A549 (cell line): ENCODE measurements at regions not wholly inside any gene's neighbourhood (a gene's known extent, or its start where the extent isn't known, plus 50 kb on each side); places are given as distances from the start of the nearest gene placed in this dataset.

Source experiments
- ATAC-seq, 2 experiments: fragments of 200-7000 bp in 1 of 2; fragments of >200 bp in 1 of 2; cut with Nextera tagmentation in 1 of 2; cut with Tn5 transposase in 1 of 2; 3 replicates each; pipeline versions ENCODE4 v1.8.0 to v1.9.1; 2018 to 2020; ENCODE audit warnings: mild to moderate bottlenecking in 1 of 2, moderate library complexity in 1 of 2
- CTCF ChIA-PET: fragments of 300-600 bp; sonication (Branson Sonifier 250); formaldehyde crosslinking; extraction: SDS; loops from one replicate; lab custom pipeline; 2021; ENCODE audit warnings: antibody characterized with exemption, inconsistent platforms; lab: Yijun Ruan, JAX
- POLR2A ChIA-PET: fragments of 350-600 bp; formaldehyde crosslinking; extraction: SDS; loops from one replicate; lab custom pipeline; 2021; ENCODE audit warnings: antibody characterized with exemption, inconsistent platforms; lab: Yijun Ruan, JAX
- DNase-seq, 2 experiments: peaks; one replicate each; pipeline versions ENCODE4 v3.0.0 to v3.0.0-alpha.2; 2011 to 2016; ENCODE audit warnings: low read depth in 1 of 2, low spot score in 1 of 2
- FAIRE-seq: peaks from 2 replicates; lab custom pipeline; 2011; peaks lifted over from hg19 to GRCh38; lab: Jason Lieb, UNC
- H3K27ac ChIP-seq, 2 experiments: fragments of >200 bp; sonication (Bioruptor Twin); formaldehyde crosslinking; 3 replicates each; pipeline ENCODE4 v1.5.1; 2016 to 2017
- H3K4me1 ChIP-seq: fragments of >200 bp; sonication (Bioruptor Twin); formaldehyde crosslinking; 3 replicates; pipeline ENCODE4 v1.6.1; 2016
- H3K4me2 ChIP-seq: fragments of >200 bp; sonication (Bioruptor Twin); formaldehyde crosslinking; 3 replicates; pipeline ENCODE4 v1.6.1; 2016
- H3K4me3 ChIP-seq: fragments of >200 bp; sonication (Bioruptor Twin); formaldehyde crosslinking; 3 replicates; pipeline ENCODE4 v1.5.1; 2016
- H3K9me3 ChIP-seq: fragments of >200 bp; sonication (Bioruptor Twin); formaldehyde crosslinking; 3 replicates; pipeline ENCODE4 v1.6.1; 2016
- ATOH8 ChIP-seq: fragments of 250-450 bp; sonication (Bioruptor Pico); IDR thresholded peaks from 2 replicates; pipeline ENCODE4 v1.5.0; 2020; ENCODE audit warnings: low read depth, mild to moderate bottlenecking, moderate library complexity
- BHLHE40 ChIP-seq: IDR thresholded peaks from 2 replicates; pipeline ENCODE4 v1.6.1; 2012; ENCODE audit warnings: low read depth, low read length, inconsistent platforms
- CBX2 ChIP-seq: fragments of 200-600 bp; sonication (generic); IDR thresholded peaks from 2 replicates; pipeline ENCODE4 v1.6.1; 2016; ENCODE audit warnings: low read depth, mild to moderate bottlenecking, borderline replicate concordance
- CHD4 ChIP-seq: fragments of 200-600 bp; sonication (generic); IDR thresholded peaks from 2 replicates; pipeline ENCODE4 v1.6.1; 2016; ENCODE audit warnings: antibody characterized with exemption, mild to moderate bottlenecking, borderline replicate concordance
- EHF ChIP-seq: fragments of 250-450 bp; sonication (Bioruptor Pico); IDR thresholded peaks from 2 replicates; pipeline ENCODE4 v1.5.0; 2020; ENCODE audit warnings: mild to moderate bottlenecking
- EHMT2 ChIP-seq: fragments of 200-600 bp; sonication (generic); IDR thresholded peaks from 2 replicates; pipeline ENCODE4 v1.6.1; 2016; ENCODE audit warnings: antibody characterized with exemption, low read depth, mild to moderate bottlenecking, moderate library complexity
- ESRRA ChIP-seq: fragments of 150-350 bp; IDR thresholded peaks from 2 replicates; pipeline ENCODE4 v1.6.1; 2014; ENCODE audit warnings: mild to moderate bottlenecking, low read length, borderline replicate concordance
- FOSB ChIP-seq: fragments of 250-450 bp; sonication (Bioruptor Pico); IDR thresholded peaks from 2 replicates; pipeline ENCODE4 v1.5.0; 2020; ENCODE audit warnings: mild to moderate bottlenecking, moderate library complexity
- FOXS1 ChIP-seq: fragments of 250-450 bp; sonication (Bioruptor Pico); IDR thresholded peaks from 2 replicates; pipeline ENCODE4 v1.5.0; 2020; ENCODE audit warnings: mild to moderate bottlenecking, moderate library complexity
- GATA3 ChIP-seq: IDR thresholded peaks from 2 replicates; pipeline ENCODE4 v1.6.1; 2012; ENCODE audit warnings: borderline replicate concordance
- HDAC2 ChIP-seq: fragments of 200-600 bp; sonication (generic); IDR thresholded peaks from 2 replicates; pipeline ENCODE4 v1.6.1; 2016
- HEYL ChIP-seq: fragments of 250-450 bp; sonication (Bioruptor Pico); IDR thresholded peaks from 2 replicates; pipeline ENCODE4 v1.8.0; 2021; ENCODE audit warnings: mild to moderate bottlenecking, moderate library complexity
- HOXA7 ChIP-seq: fragments of 250-450 bp; sonication (Bioruptor Pico); IDR thresholded peaks from 2 replicates; pipeline ENCODE4 v1.5.0; 2020; ENCODE audit warnings: mild to moderate bottlenecking, moderate library complexity
- HOXB13 ChIP-seq: fragments of 250-450 bp; sonication (Bioruptor Pico); IDR thresholded peaks from 2 replicates; pipeline ENCODE4 v1.5.0; 2020; ENCODE audit warnings: low read depth, mild to moderate bottlenecking, moderate library complexity
- JUN ChIP-seq, 2 experiments: fragments of >200 bp; sonication (Bioruptor Twin); formaldehyde crosslinking; IDR thresholded peaks; 2 replicates in 1 of 2; 3 replicates in 1 of 2; pipeline ENCODE4 v1.6.1; 2016 to 2017
- KDM1A ChIP-seq: fragments of 200-600 bp; sonication (generic); IDR thresholded peaks from 2 replicates; pipeline ENCODE4 v1.6.1; 2016; ENCODE audit warnings: low read depth, mild to moderate bottlenecking
- KDM5A ChIP-seq: fragments of 200-600 bp; sonication (generic); IDR thresholded peaks from 2 replicates; pipeline ENCODE4 v1.6.1; 2016; ENCODE audit warnings: antibody characterized with exemption, mild to moderate bottlenecking
- MAFK ChIP-seq: fragments of 450-650 bp; IDR thresholded peaks from 2 replicates; pipeline ENCODE4 v1.6.1; 2014; ENCODE audit not compliant: partially characterized antibody
- NR3C1 ChIP-seq: fragments of >200 bp; sonication (Bioruptor Twin); formaldehyde crosslinking; IDR thresholded peaks from 3 replicates; pipeline ENCODE4 v1.6.1; 2017
- PHF8 ChIP-seq: fragments of 200-600 bp; sonication (generic); IDR thresholded peaks from 2 replicates; pipeline ENCODE4 v1.6.1; 2016; ENCODE audit warnings: low read depth, mild to moderate bottlenecking, antibody characterized with exemption, moderate library complexity, borderline replicate concordance
- POLR2A ChIP-seq: IDR thresholded peaks from 2 replicates; pipeline ENCODE4 v1.6.1; 2012; ENCODE audit warnings: mild to moderate bottlenecking, low read length
- RARB ChIP-seq: fragments of 250-450 bp; sonication (Bioruptor Pico); IDR thresholded peaks from 2 replicates; pipeline ENCODE4 v1.8.0; 2021; ENCODE audit warnings: mild to moderate bottlenecking, moderate library complexity
- RCOR1 ChIP-seq: fragments of 150-350 bp; IDR thresholded peaks from 2 replicates; pipeline ENCODE4 v1.6.1; 2014; ENCODE audit warnings: antibody characterized with exemption, low read length, low read depth
- RFX5 ChIP-seq: fragments of 450-650 bp; IDR thresholded peaks from 2 replicates; pipeline ENCODE4 v1.7.1; 2014; ENCODE audit warnings: antibody characterized with exemption, mild to moderate bottlenecking, moderate library complexity
- RNF2 ChIP-seq: fragments of 200-600 bp; sonication (generic); IDR thresholded peaks from 2 replicates; pipeline ENCODE4 v1.6.1; 2016; ENCODE audit warnings: low read depth, mild to moderate bottlenecking, antibody characterized with exemption, moderate library complexity, borderline replicate concordance
- SMC3 ChIP-seq: fragments of >200 bp; sonication (Bioruptor Twin); formaldehyde crosslinking; IDR thresholded peaks from 3 replicates; pipeline ENCODE4 v1.6.1; 2018; ENCODE audit warnings: inconsistent platforms
- SREBF2 ChIP-seq: fragments of 450-650 bp; IDR thresholded peaks from 2 replicates; pipeline ENCODE4 v1.6.1; 2014; ENCODE audit warnings: mild to moderate bottlenecking, moderate library complexity
- TFCP2L1 ChIP-seq: fragments of 250-450 bp; sonication (Bioruptor Pico); IDR thresholded peaks from 2 replicates; pipeline ENCODE4 v1.5.0; 2021; ENCODE audit warnings: mild to moderate bottlenecking
- TP53 ChIP-seq: fragments of 250-450 bp; sonication (Bioruptor Pico); IDR thresholded peaks from 2 replicates; pipeline ENCODE4 v1.5.0; 2021; ENCODE audit warnings: mild to moderate bottlenecking, moderate library complexity
- ZFP36 ChIP-seq: fragments of 450-650 bp; IDR thresholded peaks from 2 replicates; pipeline ENCODE4 v1.6.1; 2014; ENCODE audit warnings: borderline replicate concordance; ENCODE audit not compliant: partially characterized antibody
- ZNF302 ChIP-seq: fragments of 250-450 bp; sonication (Bioruptor Pico); IDR thresholded peaks from 2 replicates; pipeline ENCODE4 v1.9.0; 2021; ENCODE audit warnings: inconsistent platforms, mild to moderate bottlenecking, moderate library complexity
- WGBS: methylation state at CpG from one replicate; pipeline ENCODE4 v1.1.6; 2017; ENCODE audit errors: missing lambda C conversion rate; 5-methylcytosine and 5-hydroxymethylcytosine counted together
- TF ChIP-seq, protein P1 (sequence below): IDR thresholded peaks from 2 replicates; pipeline ENCODE4 v1.6.1; 2012; ENCODE audit warnings: low read depth, borderline replicate concordance
- TF ChIP-seq, protein P2 (sequence below): fragments of >200 bp; sonication (Bioruptor Twin); formaldehyde crosslinking; IDR thresholded peaks from 3 replicates; pipeline ENCODE4 v1.6.1; 2016
- TF ChIP-seq, protein P3 (sequence below): fragments of 250-450 bp; sonication (Bioruptor Pico); IDR thresholded peaks from 2 replicates; pipeline ENCODE4 v1.5.0; 2021; ENCODE audit warnings: mild to moderate bottlenecking, moderate library complexity, borderline replicate concordance

DNA sequence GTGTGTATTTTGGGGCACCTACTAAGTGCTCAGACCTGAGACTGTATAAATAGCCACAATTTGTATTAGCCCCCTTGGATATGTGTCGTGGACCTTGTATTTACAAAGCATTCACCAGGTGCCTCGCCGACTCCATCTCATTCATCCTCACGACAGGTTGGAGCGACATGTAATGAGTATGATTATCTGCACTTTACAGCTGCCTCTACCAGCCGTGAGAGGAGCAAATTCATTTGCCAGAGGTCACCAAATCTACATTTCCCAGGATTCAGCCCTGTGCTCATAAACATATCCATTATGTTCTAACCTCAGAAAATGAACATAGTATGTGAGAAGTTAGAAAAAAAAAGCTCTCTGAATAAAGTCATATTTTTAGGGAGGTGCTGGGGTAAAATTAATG, 167.4 kb downstream of the ZDHHC21 start:
- Histone ChIP-seq H3K4me3 (no peak overlapping the region), H3K27ac (no peak overlapping the region), H3K9me3 (no peaks in the 10 kb centered on the region), H3K4me2 (no peak overlapping the region), H3K4me1 (no peaks in the 10 kb centered on the region)
- POLR2A ChIA-PET = no interaction called here
- TF ChIP-seq SREBF2 (no peak), ZFP36 (no peak), HOXB13 (no peak), ESRRA (no peak), FOSB (no peak), NR3C1 (no peak), KDM1A (no peak), HOXA7 (CRISPR knock-in tag) (no peak), ZNF302 (CRISPR knock-in tag) (no peak), RARB (CRISPR knock-in tag) (no peak), RCOR1 (no peak), SMC3 (no peak), TFCP2L1 (no peak), HDAC2 (no peak), EHMT2 (no peak), KDM5A (no peak)
- TF ChIP-seq, protein P1, sequence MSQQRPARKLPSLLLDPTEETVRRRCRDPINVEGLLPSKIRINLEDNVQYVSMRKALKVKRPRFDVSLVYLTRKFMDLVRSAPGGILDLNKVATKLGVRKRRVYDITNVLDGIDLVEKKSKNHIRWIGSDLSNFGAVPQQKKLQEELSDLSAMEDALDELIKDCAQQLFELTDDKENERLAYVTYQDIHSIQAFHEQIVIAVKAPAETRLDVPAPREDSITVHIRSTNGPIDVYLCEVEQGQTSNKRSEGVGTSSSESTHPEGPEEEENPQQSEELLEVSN = no peak
- ATAC-seq (no peak), FAIRE-seq (no peak), DNase-seq (no peak)
- WGBS = 69% methylated on average over 6 of the region's 6 CpGs
- CTCF ChIA-PET = no interaction called here

- ATAC-seq (no peak), DNase-seq (no peak)
- no peak overlapping the region for H3K4me3 ChIP-seq
- TF ChIP-seq EHF (CRISPR knock-in tag) (no peak), NR3C1 (no peak), HEYL (CRISPR knock-in tag) (no peak)
- TF ChIP-seq, protein P2, sequence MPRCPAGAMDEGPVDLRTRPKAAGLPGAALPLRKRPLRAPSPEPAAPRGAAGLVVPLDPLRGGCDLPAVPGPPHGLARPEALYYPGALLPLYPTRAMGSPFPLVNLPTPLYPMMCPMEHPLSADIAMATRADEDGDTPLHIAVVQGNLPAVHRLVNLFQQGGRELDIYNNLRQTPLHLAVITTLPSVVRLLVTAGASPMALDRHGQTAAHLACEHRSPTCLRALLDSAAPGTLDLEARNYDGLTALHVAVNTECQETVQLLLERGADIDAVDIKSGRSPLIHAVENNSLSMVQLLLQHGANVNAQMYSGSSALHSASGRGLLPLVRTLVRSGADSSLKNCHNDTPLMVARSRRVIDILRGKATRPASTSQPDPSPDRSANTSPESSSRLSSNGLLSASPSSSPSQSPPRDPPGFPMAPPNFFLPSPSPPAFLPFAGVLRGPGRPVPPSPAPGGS = no peak
- TF ChIP-seq, all 56 proteins: peak for 0
- no peak overlapping the region for H3K27ac ChIP-seq
- 50% methylated on average over 8 of the region's 8 CpGs for WGBS
- no peak overlapping the region for H3K4me2 ChIP-seq
- no peaks in the 10 kb centered on the region for H3K4me1 ChIP-seq
- CTCF ChIA-PET = no interaction called here
- H3K9me3 ChIP-seq = no peaks in the 10 kb centered on the region
- POLR2A ChIA-PET = no interaction called here
- FAIRE-seq = peak; percentile 7
Measured at GRCh38 chr9:14524873-14525515, 168.2 kb downstream of the ZDHHC21 start.

GRCh38 chr9:14523545-14523944, 169.7 kb downstream of the ZDHHC21 start:
- no peaks in the 10 kb centered on the region for H3K4me1 ChIP-seq
- no peak for FAIRE-seq
- POLR2A ChIA-PET = no interaction called here
- no peak for TF ChIP-seq RFX5
- no peak for TF ChIP-seq CHD4
- TF ChIP-seq SMC3 = no peak
- no peak for TF ChIP-seq BHLHE40
- no peak for TF ChIP-seq PHF8
- TF ChIP-seq HOXB13 = no peak
- TF ChIP-seq ATOH8 (CRISPR knock-in tag) = no peak
- TF ChIP-seq FOXS1 (CRISPR knock-in tag) = no peak
- TF ChIP-seq, protein P3, sequence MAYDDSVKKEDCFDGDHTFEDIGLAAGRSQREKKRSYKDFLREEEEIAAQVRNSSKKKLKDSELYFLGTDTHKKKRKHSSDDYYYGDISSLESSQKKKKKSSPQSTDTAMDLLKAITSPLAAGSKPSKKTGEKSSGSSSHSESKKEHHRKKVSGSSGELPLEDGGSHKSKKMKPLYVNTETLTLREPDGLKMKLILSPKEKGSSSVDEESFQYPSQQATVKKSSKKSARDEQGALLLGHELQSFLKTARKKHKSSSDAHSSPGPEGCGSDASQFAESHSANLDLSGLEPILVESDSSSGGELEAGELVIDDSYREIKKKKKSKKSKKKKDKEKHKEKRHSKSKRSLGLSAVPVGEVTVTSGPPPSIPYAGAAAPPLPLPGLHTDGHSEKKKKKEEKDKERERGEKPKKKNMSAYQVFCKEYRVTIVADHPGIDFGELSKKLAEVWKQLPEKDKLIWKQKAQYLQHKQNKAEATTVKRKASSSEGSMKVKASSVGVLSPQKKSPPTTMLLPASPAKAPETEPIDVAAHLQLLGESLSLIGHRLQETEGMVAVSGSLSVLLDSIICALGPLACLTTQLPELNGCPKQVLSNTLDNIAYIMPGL (CRISPR knock-in tag) = no peak
- TF ChIP-seq RNF2 = no peak
- no peak for TF ChIP-seq JUN (IDR thresholded peaks at IDR 0.05)
- no peak for TF ChIP-seq HOXA7 (CRISPR knock-in tag)
- TF ChIP-seq GATA3 = no peak
- TF ChIP-seq CBX2 = no peak
- no peak for TF ChIP-seq POLR2A
- TF ChIP-seq TP53 = no peak
- no peak for TF ChIP-seq MAFK
- no peak overlapping the region for H3K4me2 ChIP-seq
- CTCF ChIA-PET = no interaction called here
- H3K4me3 ChIP-seq = no peak overlapping the region
- no peak for ATAC-seq
- 80% methylated on average over 6 of the region's 6 CpGs for WGBS
- H3K9me3 ChIP-seq = no peaks in the 10 kb centered on the region
- no peak overlapping the region for H3K27ac ChIP-seq
- no peak for DNase-seq
